ENCODE measurements at regions not wholly inside any gene's neighbourhood (a gene's known extent, or its start where the extent isn't known, plus 50 kb on each side); places are given as distances from the start of the nearest gene placed in this dataset.

DNA sequence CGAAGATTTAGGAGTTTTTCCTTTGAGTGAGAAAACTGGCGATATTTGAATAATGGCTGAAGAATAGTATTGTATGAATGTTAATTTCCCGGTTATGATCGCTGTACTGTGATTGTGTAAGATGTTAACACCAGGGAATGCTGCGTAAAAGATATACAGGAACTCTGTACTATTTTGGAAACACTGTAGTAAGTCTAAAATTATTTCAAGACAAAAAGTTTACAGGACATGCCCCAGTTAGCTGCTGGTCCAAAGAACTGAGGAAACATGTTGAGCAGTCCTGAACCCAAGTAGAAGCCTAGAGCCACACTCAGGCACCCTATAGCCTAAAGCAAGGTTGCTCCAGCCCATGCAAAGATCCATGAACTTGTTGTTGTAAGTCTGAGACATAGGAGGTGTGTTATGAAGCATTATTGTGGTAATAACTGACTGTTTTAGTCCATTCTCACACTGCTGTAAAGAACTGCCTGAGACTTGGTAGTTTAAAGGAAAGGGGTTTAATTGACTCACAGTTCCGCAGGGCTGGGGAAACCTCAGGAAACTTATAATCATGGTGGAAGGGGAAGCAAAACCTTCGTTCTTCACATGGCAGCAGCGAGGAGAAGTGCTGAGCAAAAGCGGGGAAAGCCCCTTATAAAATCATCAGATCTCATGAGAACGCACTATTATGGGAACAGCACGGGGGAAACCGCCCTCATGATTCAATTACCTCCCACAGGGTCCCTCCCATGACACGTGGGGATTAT is 99.8 kb upstream of the RESF1 start:
- Mint-ChIP-seq H3K4me3 (no peak overlapping the region), H3K36me3 (peaks cover 8% of the 10 kb centered on the region), H3K27ac (no peak overlapping the region), H3K4me1 (no peaks in the 10 kb centered on the region), H3K27me3 (no peaks in the 10 kb centered on the region), H3K9me3 (ENCODE audit: low read depth) (peaks cover 7% of the 10 kb centered on the region)
- ATAC-seq = no peak
- CTCF ChIA-PET = no interaction called here
- no peak for DNase-seq

GRCh38 chr12:31855427-31855826 is 103.8 kb upstream of the RESF1 start:
- CTCF ChIA-PET = interaction anchor here (0.5 kb wide), 1 partner anchor 34 kb away, joined by 3 read pairs; no protein-coding TSS in a partner anchor
- Mint-ChIP-seq H3K27ac (no peak overlapping the region), H3K36me3 (peaks cover 22% of the 10 kb centered on the region)

GRCh38 chr12:31853977-31854376 is 105.2 kb upstream of the RESF1 start:
- Mint-ChIP-seq H3K4me3 (no peak overlapping the region), H3K9me3 (ENCODE audit: low read depth) (peaks cover 22% of the 10 kb centered on the region), H3K27ac (no peak overlapping the region), H3K27me3 (no peaks in the 10 kb centered on the region), H3K4me1 (no peaks in the 10 kb centered on the region), H3K36me3 (peaks cover 23% of the 10 kb centered on the region)
- CTCF ChIA-PET = no interaction called here
- no peak for ATAC-seq
- no peak for DNase-seq

More at GRCh38 chr12:31855427-31855826, 103.8 kb upstream of the RESF1 start:
- no peaks in the 10 kb centered on the region for H3K27me3 Mint-ChIP-seq
- H3K4me3 Mint-ChIP-seq = no peak overlapping the region
- H3K9me3 Mint-ChIP-seq (ENCODE audit: low read depth) = peaks cover 23% of the 10 kb centered on the region
- ATAC-seq = no peak
- no peak for DNase-seq
- H3K4me1 Mint-ChIP-seq = no peaks in the 10 kb centered on the region

- no peak overlapping the region for H3K27ac Mint-ChIP-seq
- no peaks in the 10 kb centered on the region for H3K27me3 Mint-ChIP-seq
- H3K4me3 Mint-ChIP-seq = no peak overlapping the region
- ATAC-seq (no peak), DNase-seq (no peak)
- peaks cover 23% of the 10 kb centered on the region for H3K36me3 Mint-ChIP-seq
- peaks cover 24% of the 10 kb centered on the region for H3K9me3 Mint-ChIP-seq (ENCODE audit: low read depth)
- no peaks in the 10 kb centered on the region for H3K4me1 Mint-ChIP-seq
- CTCF ChIA-PET = no interaction called here
Observed at GRCh38 chr12:31853520-31853919, 105.7 kb upstream of the RESF1 start.

DNA sequence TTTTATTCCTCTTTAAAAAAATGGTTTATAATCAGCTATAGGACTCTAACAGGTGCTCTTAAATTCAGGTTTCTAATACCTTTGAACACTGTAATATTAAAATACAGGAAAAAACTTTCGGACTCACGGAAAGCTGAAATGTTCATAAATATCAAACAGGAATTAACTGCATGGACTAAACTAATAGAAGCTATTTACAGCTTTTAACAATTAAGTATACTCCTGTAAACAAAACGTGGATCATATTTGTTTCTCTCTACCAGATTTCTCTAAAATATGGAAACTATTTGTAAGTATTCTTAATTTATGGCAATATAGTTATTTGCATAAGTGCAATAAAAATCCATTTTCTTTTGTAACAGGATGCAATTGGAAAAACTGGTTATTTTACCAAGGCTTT is 108.9 kb upstream of the RESF1 start:
- DNase-seq (no peak), ATAC-seq (no peak)
- peaks cover 35% of the 10 kb centered on the region for H3K36me3 Mint-ChIP-seq
- CTCF ChIA-PET = interaction anchor here (1.4 kb wide), 1 partner anchor 168 kb away, joined by 4 read pairs; no protein-coding TSS in a partner anchor
- H3K4me3 Mint-ChIP-seq = no peak overlapping the region
- no peaks in the 10 kb centered on the region for H3K27me3 Mint-ChIP-seq
- H3K9me3 Mint-ChIP-seq (ENCODE audit: low read depth) = peaks cover 32% of the 10 kb centered on the region
- no peaks in the 10 kb centered on the region for H3K4me1 Mint-ChIP-seq
- no peak overlapping the region for H3K27ac Mint-ChIP-seq

- H3K27me3 Mint-ChIP-seq = no peaks in the 10 kb centered on the region
- DNase-seq (no peak), ATAC-seq (no peak)
- peaks cover 34% of the 10 kb centered on the region for H3K36me3 Mint-ChIP-seq
- no peak overlapping the region for H3K27ac Mint-ChIP-seq
- H3K4me3 Mint-ChIP-seq = no peak overlapping the region
- CTCF ChIA-PET = no interaction called here
- no peaks in the 10 kb centered on the region for H3K4me1 Mint-ChIP-seq
- H3K9me3 Mint-ChIP-seq (ENCODE audit: low read depth) = peaks cover 33% of the 10 kb centered on the region
Observed at GRCh38 chr12:31849090-31849687, 110.0 kb upstream of the RESF1 start.

DNA sequence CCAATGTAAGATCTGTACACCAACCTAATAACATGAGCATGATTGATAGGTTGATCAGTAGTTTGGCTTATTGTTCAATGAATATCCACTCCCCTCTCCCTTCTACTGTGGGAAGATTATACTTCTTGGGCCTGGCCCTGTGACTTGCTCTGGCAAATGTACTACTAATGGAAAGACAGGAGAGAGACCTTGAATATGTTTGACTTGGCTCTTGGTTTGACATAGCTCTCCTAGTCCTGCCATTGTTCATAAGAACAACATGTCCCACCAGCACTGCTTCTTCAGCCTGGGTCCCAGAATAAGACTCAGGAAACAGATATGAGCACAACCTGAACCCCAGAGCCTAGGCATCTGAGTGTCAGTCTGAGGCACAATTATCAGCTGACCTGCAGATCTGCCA is 112.8 kb upstream of the RESF1 start:
- no peaks in the 10 kb centered on the region for H3K27me3 Mint-ChIP-seq
- H3K4me3 Mint-ChIP-seq = no peak overlapping the region
- H3K27ac Mint-ChIP-seq = no peak overlapping the region
- no peaks in the 10 kb centered on the region for H3K4me1 Mint-ChIP-seq
- peaks cover 25% of the 10 kb centered on the region for H3K9me3 Mint-ChIP-seq (ENCODE audit: low read depth)
- ATAC-seq (no peak), DNase-seq (no peak)
- CTCF ChIA-PET = no interaction called here
- H3K36me3 Mint-ChIP-seq = peaks cover 29% of the 10 kb centered on the region

DNA sequence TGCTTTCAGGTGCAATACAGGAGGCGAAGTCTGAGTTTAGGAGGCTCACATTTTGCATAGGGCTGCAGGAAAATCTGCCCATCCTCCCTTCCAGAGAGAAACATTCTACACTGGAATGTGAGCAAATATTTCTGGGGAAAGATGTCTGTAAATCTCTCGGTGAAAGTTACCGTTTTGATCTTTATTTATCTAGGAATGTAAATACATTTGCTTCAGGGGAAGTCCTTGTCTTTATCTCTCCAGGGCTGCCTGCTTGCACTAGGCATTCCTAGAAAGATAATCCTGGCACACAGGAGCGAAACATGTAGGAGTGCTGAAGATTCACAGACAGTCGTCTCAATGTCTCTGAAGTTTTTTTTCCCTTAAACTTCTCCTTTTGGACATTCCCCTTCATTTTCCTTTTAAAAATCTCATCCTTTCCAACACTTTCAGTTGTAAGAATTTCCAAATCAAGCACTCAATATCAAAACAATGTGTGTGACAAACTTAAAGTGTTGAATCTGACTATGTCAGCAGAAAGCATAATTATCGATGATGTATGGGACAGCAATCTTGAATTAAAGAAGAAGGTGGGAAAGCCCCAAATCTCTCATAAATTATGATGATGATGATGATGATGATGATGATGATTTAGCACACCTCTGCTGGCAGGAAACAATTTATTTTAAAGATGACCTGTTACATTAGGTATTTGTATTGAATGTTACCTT is 113.4 kb upstream of the RESF1 start:
- H3K4me1 Mint-ChIP-seq = no peaks in the 10 kb centered on the region
- CTCF ChIA-PET = no interaction called here
- peaks cover 22% of the 10 kb centered on the region for H3K9me3 Mint-ChIP-seq (ENCODE audit: low read depth)
- ATAC-seq (no peak), DNase-seq (no peak)
- no peak overlapping the region for H3K27ac Mint-ChIP-seq
- no peaks in the 10 kb centered on the region for H3K27me3 Mint-ChIP-seq
- peaks cover 24% of the 10 kb centered on the region for H3K36me3 Mint-ChIP-seq
- H3K4me3 Mint-ChIP-seq = no peak overlapping the region

DNA sequence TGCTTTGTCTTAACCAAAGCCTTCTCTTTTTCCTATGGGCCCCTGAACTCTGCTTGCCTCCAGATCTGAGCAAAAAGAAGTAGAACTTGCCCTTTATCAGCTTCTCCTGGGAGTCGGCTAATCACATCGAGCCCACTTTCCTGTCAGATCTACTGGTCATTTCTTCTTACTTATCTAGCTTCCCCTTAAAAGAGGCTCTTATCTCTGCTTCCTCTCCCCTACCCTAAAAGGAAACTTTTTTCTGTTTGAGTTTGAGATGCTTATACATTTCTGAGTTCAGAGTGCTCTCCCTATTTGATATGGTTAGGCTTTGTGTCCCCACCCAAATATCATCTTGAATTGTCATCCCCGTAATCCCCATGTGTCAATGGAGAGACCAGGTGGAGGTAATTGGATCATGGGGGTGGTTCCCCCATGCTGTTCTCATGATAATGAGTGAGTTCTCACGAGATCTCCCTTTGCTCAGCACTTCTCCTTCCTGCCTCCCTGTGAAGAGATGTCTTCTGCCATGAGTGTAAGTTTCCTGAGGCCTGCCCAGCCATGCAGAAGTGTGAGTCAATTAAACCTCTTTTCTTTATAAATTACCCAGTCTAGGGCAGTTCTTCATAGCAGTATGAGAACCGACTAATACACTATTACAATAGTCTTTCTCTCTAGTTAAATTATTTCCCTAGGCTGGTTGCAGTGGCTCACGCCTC is 114.7 kb upstream of the AMN1 start:
- no peak overlapping the region for H3K4me3 Mint-ChIP-seq
- no peaks in the 10 kb centered on the region for H3K27me3 Mint-ChIP-seq
- ATAC-seq (no peak), DNase-seq (no peak)
- H3K9me3 Mint-ChIP-seq (ENCODE audit: low read depth) = peaks cover 19% of the 10 kb centered on the region
- no peaks in the 10 kb centered on the region for H3K4me1 Mint-ChIP-seq
- CTCF ChIA-PET = interaction anchor here (0.7 kb wide), 1 partner anchor 30 kb away, joined by 3 read pairs; no protein-coding TSS in a partner anchor
- H3K27ac Mint-ChIP-seq = no peak overlapping the region
- peaks cover 22% of the 10 kb centered on the region for H3K36me3 Mint-ChIP-seq

DNA sequence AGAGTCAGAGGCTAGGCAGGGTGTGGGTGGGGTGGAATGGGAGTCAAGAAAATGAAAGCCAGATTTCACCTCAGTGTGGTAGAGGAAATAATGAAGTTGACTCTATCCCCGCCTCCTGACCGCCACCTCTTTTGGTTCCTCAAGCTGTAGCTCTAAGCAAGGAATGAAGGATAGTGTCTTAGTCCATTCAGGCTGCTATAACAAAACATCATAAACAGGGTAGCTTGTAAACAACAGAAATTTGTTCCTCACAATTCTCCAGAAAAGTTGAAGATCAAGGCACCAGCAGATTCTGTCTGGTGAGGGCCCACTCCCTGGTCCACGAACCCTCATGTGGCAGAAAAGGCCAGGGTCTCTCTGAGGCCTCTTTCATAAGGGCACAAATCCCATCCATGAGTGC is 109.1 kb upstream of the AMN1 start:
- H3K36me3 Mint-ChIP-seq = peaks cover 24% of the 10 kb centered on the region
- DNase-seq = no peak
- peaks cover 8% of the 10 kb centered on the region for H3K9me3 Mint-ChIP-seq (ENCODE audit: low read depth)
- no peaks in the 10 kb centered on the region for H3K27me3 Mint-ChIP-seq
- no peak overlapping the region for H3K4me3 Mint-ChIP-seq
- CTCF ChIA-PET = no interaction called here
- ATAC-seq = no peak
- H3K4me1 Mint-ChIP-seq = peaks cover 9% of the 10 kb centered on the region
- H3K27ac Mint-ChIP-seq = no peak overlapping the region

- Mint-ChIP-seq H3K9me3 (ENCODE audit: low read depth) (peaks cover 14% of the 10 kb centered on the region), H3K4me1 (peaks cover 19% of the 10 kb centered on the region), H3K27me3 (no peaks in the 10 kb centered on the region), H3K36me3 (peaks cover 41% of the 10 kb centered on the region), H3K27ac (no peak overlapping the region), H3K4me3 (no peak overlapping the region)
- DNase-seq = no peak
- ATAC-seq = no peak
- CTCF ChIA-PET = no interaction called here
Observed at GRCh38 chr12:31835276-31835882, 106.6 kb upstream of the AMN1 start.

GRCh38 chr12:31834150-31834549 is 105.3 kb upstream of the AMN1 start:
- Mint-ChIP-seq H3K27ac (no peak overlapping the region), H3K9me3 (ENCODE audit: low read depth) (peaks cover 20% of the 10 kb centered on the region), H3K27me3 (no peaks in the 10 kb centered on the region), H3K4me1 (peaks cover 19% of the 10 kb centered on the region), H3K4me3 (no peak overlapping the region), H3K36me3 (peaks cover 47% of the 10 kb centered on the region)
- CTCF ChIA-PET = no interaction called here
- ATAC-seq = no peak
- DNase-seq = no peak
